PFSK-1 (cell line): ENCODE measurements at regions not wholly inside any gene's neighbourhood (a gene's known extent, or its start where the extent isn't known, plus 50 kb on each side); places are given as distances from the start of the nearest gene placed in this dataset.

Experiments
- FOXP2 ChIP-seq: optimal IDR thresholded peaks from 2 replicates; pipeline ENCODE3; 2011; ENCODE audit warnings: borderline replicate concordance, control low read depth, inconsistent platforms; ENCODE audit not compliant: insufficient read depth; ENCODE audit errors: extremely low read length, extremely low read depth
- POLR2AphosphoS5 ChIP-seq: IDR thresholded peaks from 2 replicates; pipeline ENCODE4 v1.6.1; 2012; ENCODE audit warnings: low read depth, mild to moderate bottlenecking, control low read depth, low read length, moderate library complexity
- REST ChIP-seq, 2 experiments: IDR thresholded peaks; 2 replicates each; pipeline versions ENCODE4 v1.6.1 to v1.8.0; 2011 to 2012; ENCODE audit warnings: low read depth in 2 of 2, low read length in 2 of 2, control low read depth in 1 of 2, inconsistent platforms in 1 of 2, mild to moderate bottlenecking in 1 of 2, moderate library complexity in 1 of 2; ENCODE audit not compliant: insufficient read depth in 1 of 2
- SIN3A ChIP-seq: IDR thresholded peaks from 2 replicates; pipeline ENCODE4 v1.6.1; 2012; ENCODE audit warnings: mild to moderate bottlenecking, low read length, moderate library complexity, borderline replicate concordance; ENCODE audit not compliant: insufficient read depth
- TAF1 ChIP-seq: IDR thresholded peaks from 2 replicates; pipeline ENCODE4 v1.6.1; 2012; ENCODE audit warnings: low read length, control low read depth, borderline replicate concordance; ENCODE audit not compliant: insufficient read depth

- TF ChIP-seq POLR2AphosphoS5 (no peak), SIN3A (no peak), TAF1 (no peak), FOXP2 (no peak), REST (IDR thresholded peaks at IDR 0.05; ENCODE audit: insufficient read depth in 1 of 2, low read depth in 2 of 2, low read length in 2 of 2) (no peak)
Observed at GRCh38 chr5:103409013-103409670, 150.6 kb downstream of the MACIR start.

- TF ChIP-seq REST (IDR thresholded peaks at IDR 0.05; ENCODE audit: insufficient read depth in 1 of 2, low read depth in 2 of 2, low read length in 2 of 2) (no peak), TAF1 (no peak), SIN3A (no peak), FOXP2 (no peak), POLR2AphosphoS5 (no peak)
Observed at GRCh38 chr5:103408408-103408807, 149.8 kb downstream of the MACIR start.

GRCh38 chr5:103407402-103407801 lies 148.8 kb downstream of the MACIR start:
- TF ChIP-seq POLR2AphosphoS5 (no peak), REST (IDR thresholded peaks at IDR 0.05; ENCODE audit: insufficient read depth in 1 of 2, low read depth in 2 of 2, low read length in 2 of 2) (no peak), TAF1 (no peak), SIN3A (no peak), FOXP2 (no peak)

GRCh38 chr5:103404483-103404882 lies 145.9 kb downstream of the MACIR start:
- no peak for TF ChIP-seq SIN3A
- no peak for TF ChIP-seq POLR2AphosphoS5

- TF ChIP-seq SIN3A: no peak
- no peak for TF ChIP-seq REST (IDR thresholded peaks at IDR 0.05; ENCODE audit: insufficient read depth in 1 of 2, low read depth in 2 of 2, low read length in 2 of 2)
Observed at GRCh38 chr5:103402851-103403250, 144.3 kb downstream of the MACIR start.
